HCT116 (cell line): ENCODE measurements at regions not wholly inside any gene's neighbourhood (a gene's known extent, or its start where the extent isn't known, plus 50 kb on each side); places are given as distances from the start of the nearest gene placed in this dataset.

Source experiments
- CTCF ChIP-seq, 3 experiments: fragments of 200-600 bp in 1 of 3; sonication (generic) in 1 of 3; IDR thresholded peaks in 2 of 3; conservative IDR thresholded peaks in 1 of 3; 2 replicates each; pipeline ENCODE4 v1.5.1; 2012 to 2017; ENCODE audit warnings: low read depth in 2 of 3, low read length in 2 of 3, antibody characterized with exemption in 1 of 3, borderline replicate concordance in 1 of 3, control low read depth in 1 of 3, mild to moderate bottlenecking in 1 of 3, mixed read lengths in 1 of 3, mixed run types in 1 of 3, moderate library complexity in 1 of 3; ENCODE audit not compliant: insufficient read depth in 1 of 3
- EGR1 ChIP-seq: IDR thresholded peaks from 2 replicates; pipeline ENCODE4 v1.6.1; 2012; ENCODE audit warnings: low read depth
- EZH2 ChIP-seq: fragments of 200-600 bp; sonication (generic); IDR thresholded peaks from 2 replicates; pipeline ENCODE4 v1.6.1; 2017; ENCODE audit warnings: antibody characterized with exemption, mixed run types
- EZH2phosphoT487 ChIP-seq: fragments of 200-600 bp; IDR thresholded peaks from 2 replicates; pipeline ENCODE4 v1.6.1; 2018; ENCODE audit warnings: antibody characterized with exemption, borderline replicate concordance
- FOSL1 ChIP-seq: IDR thresholded peaks from 2 replicates; pipeline ENCODE4 v1.6.1; 2012; ENCODE audit warnings: low read depth
- MAX ChIP-seq: IDR thresholded peaks from 2 replicates; pipeline ENCODE4 v1.6.1; 2012
- SP1 ChIP-seq: IDR thresholded peaks from 2 replicates; pipeline ENCODE4 v1.6.1; 2012; ENCODE audit warnings: low read depth
- TCF7L2 ChIP-seq: IDR thresholded peaks from 2 replicates; pipeline ENCODE4 v1.7.0; 2011; ENCODE audit warnings: borderline replicate concordance, inconsistent platforms; ENCODE audit not compliant: insufficient read depth, insufficient read length; ENCODE audit errors: extremely low read depth

GRCh38 chr5:173746047-173746646 lies 129.7 kb upstream of the BOD1 start:
- TF ChIP-seq EGR1 (no peak), CTCF (IDR thresholded peaks at IDR 0.05 in 2 of 3, conservative IDR thresholded peaks at IDR 0.05 in 1 of 3; ENCODE audit: borderline replicate concordance in 1 of 3, insufficient read depth in 1 of 3, low read depth in 2 of 3, low read length in 2 of 3) (no peak), MAX (no peak), EZH2 (no peak), FOSL1 (no peak), EZH2phosphoT487 (no peak), TCF7L2 (no peak), SP1 (no peak)
